Astrocyte (in vitro differentiated cells and primary cell): ENCODE measurements at regions not wholly inside any gene's neighbourhood (a gene's known extent, or its start where the extent isn't known, plus 50 kb on each side); places are given as distances from the start of the nearest gene placed in this dataset.

Experiments used
- DNase-seq: peaks from one replicate; pipeline ENCODE4 v3.0.0-alpha.2; 2010; ENCODE audit warnings: low read depth
- FAIRE-seq: peaks from 2 replicates; lab custom pipeline; 2011; peaks lifted over from hg19 to GRCh38; lab: Jason Lieb, UNC
- H2AFZ ChIP-seq: 2 replicates; pipeline ENCODE4 v1.6.0; 2012; ENCODE audit warnings: low read depth, low read length, inconsistent platforms
- H3K27ac ChIP-seq: 2 replicates; pipeline ENCODE4 v1.5.1; 2011; ENCODE audit warnings: low read depth, low read length, inconsistent platforms
- H3K27me3 ChIP-seq: 2 replicates; pipeline ENCODE4 v1.6.0; 2011; ENCODE audit warnings: low read length, inconsistent platforms; ENCODE audit not compliant: insufficient read depth
- H3K36me3 ChIP-seq: 2 replicates; pipeline ENCODE4 v1.5.1; 2011; ENCODE audit warnings: low read length, inconsistent platforms; ENCODE audit not compliant: insufficient read depth
- H3K4me1 ChIP-seq: 2 replicates; pipeline ENCODE4 v1.5.1; 2011; ENCODE audit warnings: low read length, inconsistent platforms; ENCODE audit not compliant: insufficient read depth
- H3K4me2 ChIP-seq: 2 replicates; pipeline ENCODE4 v1.6.0; 2012; ENCODE audit warnings: low read length, inconsistent platforms
- H3K4me3 ChIP-seq: 2 replicates; pipeline ENCODE4 v1.5.1; 2011; ENCODE audit warnings: low read depth, mild to moderate bottlenecking, low read length, inconsistent platforms; ENCODE audit not compliant: insufficient read depth
- H3K79me2 ChIP-seq: 2 replicates; pipeline ENCODE4 v1.6.0; 2012; ENCODE audit warnings: mild to moderate bottlenecking, low read length, inconsistent platforms; ENCODE audit not compliant: insufficient read depth
- H3K9ac ChIP-seq: 2 replicates; pipeline ENCODE4 v1.6.0; 2012; ENCODE audit warnings: mild to moderate bottlenecking, low read length, inconsistent platforms
- H3K9me3 ChIP-seq: 2 replicates; pipeline ENCODE4 v1.5.1; 2012; ENCODE audit warnings: low read depth, mild to moderate bottlenecking, low read length, inconsistent platforms; ENCODE audit not compliant: insufficient read depth
- H4K20me1 ChIP-seq: 2 replicates; pipeline ENCODE4 v1.6.0; 2012; ENCODE audit warnings: low read length, inconsistent platforms; ENCODE audit not compliant: insufficient read depth
- H3K27ac Mint-ChIP-seq: one replicate; pipeline ENCODE4 v1.8.0; 2021; ENCODE audit warnings: mild to moderate bottlenecking, mixed read lengths; ENCODE audit not compliant: unreplicated experiment
- H3K27me3 Mint-ChIP-seq: one replicate; pipeline ENCODE4 v1.8.0; 2021; ENCODE audit warnings: low read depth, mixed read lengths; ENCODE audit not compliant: unreplicated experiment
- H3K36me3 Mint-ChIP-seq: one replicate; pipeline ENCODE4 v1.8.0; 2021; ENCODE audit warnings: low read depth, mixed read lengths; ENCODE audit not compliant: unreplicated experiment
- H3K4me1 Mint-ChIP-seq: one replicate; pipeline ENCODE4 v1.8.0; 2021; ENCODE audit warnings: low read depth, mixed read lengths; ENCODE audit not compliant: unreplicated experiment
- H3K4me3 Mint-ChIP-seq: one replicate; pipeline ENCODE4 v1.8.0; 2021; ENCODE audit warnings: mild to moderate bottlenecking, moderate library complexity, mixed read lengths; ENCODE audit not compliant: unreplicated experiment
- H3K9me3 Mint-ChIP-seq: one replicate; pipeline ENCODE4 v1.8.0; 2021; ENCODE audit warnings: mild to moderate bottlenecking, mixed read lengths; ENCODE audit not compliant: unreplicated experiment
- EZH2 ChIP-seq: IDR thresholded peaks from 2 replicates; pipeline ENCODE4 v1.6.1; 2012; ENCODE audit warnings: mild to moderate bottlenecking, low read length, inconsistent platforms; ENCODE audit not compliant: insufficient read depth
- TF ChIP-seq, protein P1 (sequence below): IDR thresholded peaks from 2 replicates; pipeline ENCODE4 v1.5.1; 2011; ENCODE audit warnings: low read depth, mild to moderate bottlenecking, inconsistent platforms, low read length, moderate library complexity; ENCODE audit not compliant: insufficient read depth

- Histone ChIP-seq H3K4me2 (no peak overlapping the region), H3K79me2 (no peaks in the 10 kb centered on the region), H3K9me3 (no peaks in the 10 kb centered on the region), H2AFZ (no peak overlapping the region), H4K20me1 (no peaks in the 10 kb centered on the region), H3K27ac (no peak overlapping the region), H3K4me1 (no peaks in the 10 kb centered on the region), H3K36me3 (no peaks in the 10 kb centered on the region), H3K27me3 (peaks cover 4% of the 10 kb centered on the region), H3K9ac (no peak overlapping the region), H3K4me3 (no peak overlapping the region)
- Mint-ChIP-seq H3K4me1 (no peaks in the 10 kb centered on the region), H3K36me3 (no peaks in the 10 kb centered on the region), H3K27ac (no peak overlapping the region), H3K4me3 (no peak overlapping the region), H3K9me3 (no peaks in the 10 kb centered on the region), H3K27me3 (no peaks in the 10 kb centered on the region)
- TF ChIP-seq EZH2, result no peak
- TF ChIP-seq, protein P1, sequence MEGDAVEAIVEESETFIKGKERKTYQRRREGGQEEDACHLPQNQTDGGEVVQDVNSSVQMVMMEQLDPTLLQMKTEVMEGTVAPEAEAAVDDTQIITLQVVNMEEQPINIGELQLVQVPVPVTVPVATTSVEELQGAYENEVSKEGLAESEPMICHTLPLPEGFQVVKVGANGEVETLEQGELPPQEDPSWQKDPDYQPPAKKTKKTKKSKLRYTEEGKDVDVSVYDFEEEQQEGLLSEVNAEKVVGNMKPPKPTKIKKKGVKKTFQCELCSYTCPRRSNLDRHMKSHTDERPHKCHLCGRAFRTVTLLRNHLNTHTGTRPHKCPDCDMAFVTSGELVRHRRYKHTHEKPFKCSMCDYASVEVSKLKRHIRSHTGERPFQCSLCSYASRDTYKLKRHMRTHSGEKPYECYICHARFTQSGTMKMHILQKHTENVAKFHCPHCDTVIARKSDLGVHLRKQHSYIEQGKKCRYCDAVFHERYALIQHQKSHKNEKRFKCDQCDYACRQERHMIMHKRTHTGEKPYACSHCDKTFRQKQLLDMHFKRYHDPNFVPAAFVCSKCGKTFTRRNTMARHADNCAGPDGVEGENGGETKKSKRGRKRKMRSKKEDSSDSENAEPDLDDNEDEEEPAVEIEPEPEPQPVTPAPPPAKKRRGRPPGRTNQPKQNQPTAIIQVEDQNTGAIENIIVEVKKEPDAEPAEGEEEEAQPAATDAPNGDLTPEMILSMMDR, result no peak
- no peak for DNase-seq
- FAIRE-seq, result no peak
Observed at GRCh38 chr3:22989716-22990115, 213.4 kb upstream of the UBE2E2 start.

- FAIRE-seq (no peak), DNase-seq (no peak)
- Mint-ChIP-seq H3K4me3 (no peak overlapping the region), H3K4me1 (no peaks in the 10 kb centered on the region), H3K9me3 (no peaks in the 10 kb centered on the region), H3K27ac (no peak overlapping the region), H3K36me3 (no peaks in the 10 kb centered on the region), H3K27me3 (no peaks in the 10 kb centered on the region)
- Histone ChIP-seq H3K4me2 (no peak overlapping the region), H3K4me1 (no peaks in the 10 kb centered on the region), H3K27ac (no peak overlapping the region), H3K27me3 (peaks cover 4% of the 10 kb centered on the region), H3K36me3 (no peaks in the 10 kb centered on the region), H4K20me1 (no peaks in the 10 kb centered on the region), H2AFZ (no peak overlapping the region), H3K9me3 (no peaks in the 10 kb centered on the region), H3K9ac (no peak overlapping the region), H3K79me2 (no peaks in the 10 kb centered on the region), H3K4me3 (no peak overlapping the region)
- TF ChIP-seq EZH2, result no peak
- TF ChIP-seq, protein P1, result no peak
Observed at GRCh38 chr3:22990291-22991200, 212.6 kb upstream of the UBE2E2 start.

GRCh38 chr3:22994781-22995180 lies 208.3 kb upstream of the UBE2E2 start:
- no peaks in the 10 kb centered on the region for H3K79me2 ChIP-seq
- H3K9me3 Mint-ChIP-seq, result no peaks in the 10 kb centered on the region

More at GRCh38 chr3:22994781-22995180, 208.3 kb upstream of the UBE2E2 start:
- Histone ChIP-seq H3K9ac (no peak overlapping the region), H3K27me3 (no peaks in the 10 kb centered on the region), H4K20me1 (no peaks in the 10 kb centered on the region), H3K36me3 (no peaks in the 10 kb centered on the region), H3K4me1 (no peaks in the 10 kb centered on the region), H3K27ac (no peak overlapping the region), H2AFZ (no peak overlapping the region), H3K9me3 (no peaks in the 10 kb centered on the region), H3K4me3 (no peak overlapping the region), H3K4me2 (no peak overlapping the region)
- TF ChIP-seq EZH2, result no peak
- TF ChIP-seq, protein P1, result no peak
- H3K4me3 Mint-ChIP-seq, result no peak overlapping the region
- no peaks in the 10 kb centered on the region for H3K4me1 Mint-ChIP-seq
- DNase-seq, result no peak
- FAIRE-seq, result no peak
- no peaks in the 10 kb centered on the region for H3K36me3 Mint-ChIP-seq
- H3K27ac Mint-ChIP-seq, result no peak overlapping the region
- no peaks in the 10 kb centered on the region for H3K27me3 Mint-ChIP-seq
